H9 (cell line): ENCODE measurements at regions not wholly inside any gene's neighbourhood (a gene's known extent, or its start where the extent isn't known, plus 50 kb on each side); places are given as distances from the start of the nearest gene placed in this dataset.

Experiments
- DNase-seq: peaks from one replicate; pipeline ENCODE4 v3.0.0-alpha.2; 2017
- H2AFZ ChIP-seq: one replicate; pipeline ENCODE4 v1.6.1; 2013; ENCODE audit warnings: mild to moderate bottlenecking, low read length, control low read depth, moderate library complexity
- H2AK5ac ChIP-seq: 2 replicates; pipeline ENCODE4 v1.6.1; 2013; ENCODE audit warnings: low read length, control low read depth, mixed read lengths; ENCODE audit not compliant: insufficient read length
- H2BK120ac ChIP-seq: one replicate; pipeline ENCODE4 v1.6.1; 2013; ENCODE audit warnings: low read depth, mild to moderate bottlenecking, low read length, control low read depth, inconsistent platforms; ENCODE audit not compliant: poor library complexity, severe bottlenecking
- H2BK12ac ChIP-seq: 2 replicates; pipeline ENCODE4 v1.6.1; 2013; ENCODE audit warnings: low read length, control low read depth, mixed read lengths, low read depth; ENCODE audit not compliant: insufficient read length
- H2BK15ac ChIP-seq: 2 replicates; pipeline ENCODE4 v1.6.1; 2013; ENCODE audit warnings: low read depth, low read length, control low read depth
- H2BK20ac ChIP-seq: one replicate; pipeline ENCODE4 v1.6.1; 2013; ENCODE audit warnings: low read depth, mild to moderate bottlenecking, low read length, control low read depth, inconsistent platforms; ENCODE audit not compliant: poor library complexity, severe bottlenecking
- H2BK5ac ChIP-seq: 2 replicates; pipeline ENCODE4 v1.6.1; 2013; ENCODE audit warnings: low read length, control low read depth, mixed read lengths; ENCODE audit not compliant: insufficient read length
- H3K14ac ChIP-seq: 2 replicates; pipeline ENCODE4 v1.6.1; 2013; ENCODE audit warnings: low read length, control low read depth; ENCODE audit not compliant: insufficient read depth
- H3K18ac ChIP-seq: 2 replicates; pipeline ENCODE4 v1.6.1; 2013; ENCODE audit warnings: low read depth, mild to moderate bottlenecking, mixed read lengths, low read length, control low read depth; ENCODE audit not compliant: insufficient read length
- H3K23ac ChIP-seq: 2 replicates; pipeline ENCODE4 v1.6.1; 2013; ENCODE audit warnings: low read length, control low read depth, mixed read lengths, low read depth; ENCODE audit not compliant: insufficient read length
- H3K23me2 ChIP-seq: 2 replicates; pipeline ENCODE4 v1.6.1; 2013; ENCODE audit warnings: low read depth, mild to moderate bottlenecking, mixed read lengths, low read length, control low read depth; ENCODE audit not compliant: insufficient read length, poor library complexity, severe bottlenecking
- H3K27ac ChIP-seq: 2 replicates; pipeline ENCODE4 v1.5.1; 2013; ENCODE audit warnings: low read length, control low read depth, mixed read lengths, low read depth; ENCODE audit not compliant: insufficient read length
- H3K27me3 ChIP-seq: 2 replicates; pipeline ENCODE4 v1.6.1; 2013; ENCODE audit warnings: low read length, control low read depth, inconsistent platforms; ENCODE audit not compliant: insufficient read depth
- H3K4ac ChIP-seq: 2 replicates; pipeline ENCODE4 v1.6.1; 2013; ENCODE audit warnings: low read depth, mild to moderate bottlenecking, control low read depth, inconsistent platforms, low read length, moderate library complexity
- H3K4me1 ChIP-seq: 2 replicates; pipeline ENCODE4 v1.6.1; 2013; ENCODE audit warnings: low read length, control low read depth, inconsistent platforms; ENCODE audit not compliant: insufficient read depth
- H3K4me2 ChIP-seq: 2 replicates; pipeline ENCODE4 v1.6.1; 2013; ENCODE audit warnings: low read length, control low read depth, mixed read lengths; ENCODE audit not compliant: insufficient read length, insufficient read depth
- H3K56ac ChIP-seq: 2 replicates; pipeline ENCODE4 v1.6.1; 2013; ENCODE audit warnings: low read depth, mild to moderate bottlenecking, mixed read lengths, low read length, control low read depth; ENCODE audit not compliant: insufficient read length
- H3K79me1 ChIP-seq: 2 replicates; pipeline ENCODE4 v1.6.1; 2013; ENCODE audit warnings: low read depth, mild to moderate bottlenecking, moderate library complexity, low read length, control low read depth, inconsistent platforms; ENCODE audit not compliant: insufficient read depth, poor library complexity, severe bottlenecking
- H3K79me2 ChIP-seq: 2 replicates; pipeline ENCODE4 v1.6.1; 2013; ENCODE audit warnings: low read length, control low read depth, inconsistent platforms; ENCODE audit not compliant: insufficient read depth
- H3K9ac ChIP-seq: 2 replicates; pipeline ENCODE4 v1.6.1; 2013; ENCODE audit warnings: low read length, control low read depth, mixed read lengths; ENCODE audit not compliant: insufficient read length; ENCODE audit errors: extremely low read depth
- H3K9me3 ChIP-seq: one replicate; pipeline ENCODE4 v1.6.1; 2013; ENCODE audit warnings: low read depth, low read length, inconsistent platforms; ENCODE audit not compliant: control insufficient read depth
- H3T11ph ChIP-seq: one replicate; pipeline ENCODE4 v1.6.1; 2013; ENCODE audit warnings: mild to moderate bottlenecking, low read length, control low read depth, inconsistent platforms
- H4K20me1 ChIP-seq: one replicate; pipeline ENCODE4 v1.6.1; 2013; ENCODE audit not compliant: control insufficient read depth, insufficient read length, insufficient read depth
- H4K5ac ChIP-seq: 2 replicates; pipeline ENCODE4 v1.6.1; 2013; ENCODE audit warnings: low read depth, mild to moderate bottlenecking, mixed read lengths, low read length, control low read depth; ENCODE audit not compliant: insufficient read length
- H4K8ac ChIP-seq: replicated peaks from 2 replicates; pipeline ENCODE4 v1.6.1; 2013; ENCODE audit warnings: low read length, control low read depth, mixed read lengths, low read depth; ENCODE audit not compliant: insufficient read length
- H4K91ac ChIP-seq: 2 replicates; pipeline ENCODE4 v1.6.1; 2013; ENCODE audit warnings: low read depth, mild to moderate bottlenecking, moderate library complexity, mixed read lengths, low read length, control low read depth; ENCODE audit not compliant: insufficient read length
- H3K27ac Mint-ChIP-seq, 3 experiments: 2 replicates in 2 of 3; 3 replicates in 1 of 3; pipeline ENCODE4 v1.8.0; 2020 to 2021; ENCODE audit warnings: mixed read lengths in 3 of 3, mild to moderate bottlenecking in 1 of 3, moderate library complexity in 1 of 3
- H3K27me3 Mint-ChIP-seq: 2 replicates; pipeline ENCODE4 v1.8.0; 2021; ENCODE audit warnings: low read depth, mild to moderate bottlenecking, moderate library complexity, mixed read lengths
- H3K36me3 Mint-ChIP-seq, 3 experiments: 2 replicates in 2 of 3; 3 replicates in 1 of 3; pipeline ENCODE4 v1.8.0; 2020 to 2021; ENCODE audit warnings: low read depth in 3 of 3, mixed read lengths in 3 of 3; ENCODE audit not compliant: insufficient read depth in 1 of 3
- H3K4me1 Mint-ChIP-seq, 2 experiments: 2 replicates each; pipeline ENCODE4 v1.8.0; 2020; ENCODE audit warnings: mixed read lengths in 2 of 2
- H3K4me3 Mint-ChIP-seq, 2 experiments: 2 replicates in 1 of 2; 3 replicates in 1 of 2; pipeline ENCODE4 v1.8.0; 2020 to 2021; ENCODE audit warnings: mild to moderate bottlenecking in 2 of 2, mixed read lengths in 2 of 2, moderate library complexity in 1 of 2
- H3K9me3 Mint-ChIP-seq, 2 experiments: 2 replicates in 1 of 2; 3 replicates in 1 of 2; pipeline ENCODE4 v1.8.0; 2020; ENCODE audit warnings: mild to moderate bottlenecking in 2 of 2, mixed read lengths in 2 of 2, moderate library complexity in 1 of 2
- CTCF ChIP-seq: fragments of 200-600 bp; sonication (generic); conservative IDR thresholded peaks from 3 replicates; pipeline ENCODE4 v1.8.0; 2021; ENCODE audit warnings: antibody characterized with exemption, mild to moderate bottlenecking
- WGBS: extraction: QIAGEN DNeasy Blood & Tissue Kit; methylation state at CpG from one replicate; pipeline ENCODE4 v1.1.7; 2013; ENCODE audit warnings: missing lambda C conversion rate, low lambda C conversion rate, mixed read lengths; ENCODE audit not compliant: insufficient read length; ENCODE audit errors: extremely low coverage; 5-methylcytosine and 5-hydroxymethylcytosine counted together

GRCh38 chr15:38040615-38041014 is 106.2 kb downstream of the TMCO5A start:
- H3K4me2 ChIP-seq = no peak overlapping the region
- H2BK15ac ChIP-seq = no peak overlapping the region
- H3T11ph ChIP-seq = no peak overlapping the region
- no peak overlapping the region for H2BK5ac ChIP-seq
- H3K36me3 Mint-ChIP-seq = no peaks in the 10 kb centered on the region
- H3K23me2 ChIP-seq = no peaks in the 10 kb centered on the region
- no peak overlapping the region for H2AK5ac ChIP-seq
- no peak overlapping the region for H3K56ac ChIP-seq
- H3K27ac Mint-ChIP-seq = no peak overlapping the region
- H2BK20ac ChIP-seq = no peak overlapping the region
- H3K9ac ChIP-seq = no peak overlapping the region
- DNase-seq = no peak
- peaks cover 2% of the 10 kb centered on the region; the same call in 1 of the 2 replicates for H3K27me3 Mint-ChIP-seq
- no peaks in the 10 kb centered on the region for H3K79me2 ChIP-seq
- no peak overlapping the region for H3K4ac ChIP-seq
- H4K5ac ChIP-seq = no peak overlapping the region
- no peak overlapping the region for H3K4me3 Mint-ChIP-seq
- no peak overlapping the region for H2BK120ac ChIP-seq
- no peak for TF ChIP-seq CTCF
- WGBS = no CpG with 5 or more reads among the region's 2 CpGs
- H4K20me1 ChIP-seq = no peaks in the 10 kb centered on the region
- H3K27ac ChIP-seq = no peak overlapping the region
- no peaks in the 10 kb centered on the region for H3K79me1 ChIP-seq
- no peak overlapping the region for H3K18ac ChIP-seq
- no peak overlapping the region for H3K23ac ChIP-seq
- peaks cover 2% of the 10 kb centered on the region; the same call in 1 of the 2 replicates for H3K4me1 ChIP-seq
- H3K27me3 ChIP-seq = no peaks in the 10 kb centered on the region
- H3K9me3 ChIP-seq = no peaks in the 10 kb centered on the region
- H2AFZ ChIP-seq = no peak overlapping the region
- H3K9me3 Mint-ChIP-seq = peaks cover 0 to 2% of the 10 kb centered on the region in 2 experiments; a peak in 1 of 5 replicates
- no peak overlapping the region for H3K14ac ChIP-seq
- H2BK12ac ChIP-seq = no peak overlapping the region
- H4K8ac ChIP-seq = no peak overlapping the region
- peaks cover 5 to 16% of the 10 kb centered on the region in 2 experiments for H3K4me1 Mint-ChIP-seq
- H4K91ac ChIP-seq = no peak overlapping the region
